ENCODE measurements at regions not wholly inside any gene's neighbourhood (a gene's known extent, or its start where the extent isn't known, plus 50 kb on each side); places are given as distances from the start of the nearest gene placed in this dataset.

DNA sequence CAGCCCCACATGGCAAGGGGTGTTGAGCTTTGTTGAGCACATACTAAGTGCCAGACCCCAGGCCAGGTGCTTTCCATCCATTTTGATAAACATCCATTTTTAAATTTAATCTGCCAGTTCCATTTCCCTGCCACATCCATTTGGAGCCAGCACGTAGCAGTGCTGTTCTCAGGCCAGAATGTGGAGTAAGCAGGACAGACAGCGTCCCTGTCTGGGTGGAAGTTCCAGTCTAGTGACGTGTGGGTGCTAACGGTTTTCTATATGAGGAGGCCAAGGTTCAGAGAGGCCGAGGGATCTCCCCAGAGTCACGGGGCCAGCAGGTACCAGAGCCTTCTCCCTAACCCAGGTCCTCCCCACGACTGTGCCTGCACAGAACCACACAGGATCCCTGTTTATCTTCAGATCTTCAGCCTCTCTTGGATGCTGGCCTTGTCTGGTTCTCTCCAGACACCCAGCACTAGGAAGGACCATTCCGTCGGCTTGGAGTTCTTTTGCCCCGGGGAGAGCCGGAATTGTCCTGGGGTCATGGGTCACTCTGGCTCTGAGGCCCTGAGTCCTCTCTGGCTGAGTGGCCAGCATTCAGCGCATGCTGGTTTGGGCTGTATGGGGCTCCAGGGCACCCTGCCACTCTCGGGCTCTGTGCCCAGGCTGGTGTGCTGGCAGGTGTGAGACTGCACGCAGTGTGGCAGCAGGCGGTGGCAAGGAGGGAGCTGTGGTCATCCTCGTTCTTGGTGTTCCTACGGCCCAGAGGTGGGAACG lies 63.6 kb upstream of the PPARA start:
- TF ChIP-seq, protein P1, sequence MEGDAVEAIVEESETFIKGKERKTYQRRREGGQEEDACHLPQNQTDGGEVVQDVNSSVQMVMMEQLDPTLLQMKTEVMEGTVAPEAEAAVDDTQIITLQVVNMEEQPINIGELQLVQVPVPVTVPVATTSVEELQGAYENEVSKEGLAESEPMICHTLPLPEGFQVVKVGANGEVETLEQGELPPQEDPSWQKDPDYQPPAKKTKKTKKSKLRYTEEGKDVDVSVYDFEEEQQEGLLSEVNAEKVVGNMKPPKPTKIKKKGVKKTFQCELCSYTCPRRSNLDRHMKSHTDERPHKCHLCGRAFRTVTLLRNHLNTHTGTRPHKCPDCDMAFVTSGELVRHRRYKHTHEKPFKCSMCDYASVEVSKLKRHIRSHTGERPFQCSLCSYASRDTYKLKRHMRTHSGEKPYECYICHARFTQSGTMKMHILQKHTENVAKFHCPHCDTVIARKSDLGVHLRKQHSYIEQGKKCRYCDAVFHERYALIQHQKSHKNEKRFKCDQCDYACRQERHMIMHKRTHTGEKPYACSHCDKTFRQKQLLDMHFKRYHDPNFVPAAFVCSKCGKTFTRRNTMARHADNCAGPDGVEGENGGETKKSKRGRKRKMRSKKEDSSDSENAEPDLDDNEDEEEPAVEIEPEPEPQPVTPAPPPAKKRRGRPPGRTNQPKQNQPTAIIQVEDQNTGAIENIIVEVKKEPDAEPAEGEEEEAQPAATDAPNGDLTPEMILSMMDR (IDR thresholded peaks at IDR 0.05): no peak
- no peak for TF ChIP-seq EZH2phosphoT487 (IDR thresholded peaks at IDR 0.05)
- TF ChIP-seq EZH2 (IDR thresholded peaks at IDR 0.05): no peak
